Activated CD4-positive, alpha-beta T cell treated with anti-CD3 and anti-CD28 coated beads, Interleukin-10, Interleukin-2, amounts not matched to agents 100 ng/mL and 50 ng/mL, durations not matched to agents 16 hours and 8 hours (primary cell): ENCODE measurements at regions not wholly inside any gene's neighbourhood (a gene's known extent, or its start where the extent isn't known, plus 50 kb on each side); places are given as distances from the start of the nearest gene placed in this dataset.
"Not testable (repeated sequence)": the region's sequence is repeated elsewhere in the genome, so short reads cannot be mapped to it uniquely, and the experiment has no call there.

Source experiments
- DNase-seq: peaks from one replicate; pipeline ENCODE4 v3.0.0-alpha.2; 2020

- no peak for DNase-seq
Measured at GRCh38 chr2:183536714-183537113, 412.5 kb downstream of the NUP35 start.

DNA sequence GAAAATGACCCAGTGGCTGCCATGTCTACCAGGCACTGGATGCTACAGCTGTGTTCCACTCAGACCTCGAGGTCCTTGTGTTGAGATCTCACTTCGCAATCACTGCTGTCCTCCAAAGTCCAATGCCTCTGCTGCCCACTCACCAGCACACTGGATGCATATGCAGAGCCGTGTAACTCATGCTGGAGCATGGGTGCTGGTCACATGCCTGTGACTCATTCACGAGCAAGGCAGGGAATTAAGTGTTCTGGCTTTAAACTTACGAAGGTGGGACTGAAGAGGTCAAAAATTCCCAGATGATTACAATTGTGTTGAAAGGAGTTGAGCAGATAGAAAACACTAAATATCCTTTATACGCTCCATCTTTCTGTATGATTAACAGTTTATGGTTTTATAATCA, 417.5 kb downstream of the NUP35 start:
- no peak for DNase-seq

GRCh38 chr2:183542606-183543005, 418.4 kb downstream of the NUP35 start:
- DNase-seq = no peak

DNA sequence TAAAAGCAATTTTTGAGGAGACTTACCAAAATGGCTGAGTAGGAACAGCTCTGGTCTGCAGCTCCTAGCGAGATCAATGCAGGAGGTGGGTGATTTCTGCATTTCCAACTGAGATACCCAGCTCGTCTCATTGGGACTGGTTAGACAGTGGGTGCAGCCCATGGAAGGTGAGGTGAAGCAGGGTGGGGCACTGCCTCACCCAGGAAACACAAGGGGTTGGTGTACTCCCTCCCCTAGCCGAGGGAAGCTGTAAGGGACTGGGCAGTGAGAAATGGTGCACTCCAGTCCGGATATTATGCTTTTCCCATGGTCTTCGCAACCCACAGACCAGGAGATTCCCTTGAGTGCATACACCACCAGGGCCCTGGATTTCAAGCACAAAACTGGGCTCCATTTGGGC, 419.0 kb downstream of the NUP35 start:
- no peak for DNase-seq

GRCh38 chr2:183543731-183544130, 419.5 kb downstream of the NUP35 start:
- DNase-seq = no peak

DNA sequence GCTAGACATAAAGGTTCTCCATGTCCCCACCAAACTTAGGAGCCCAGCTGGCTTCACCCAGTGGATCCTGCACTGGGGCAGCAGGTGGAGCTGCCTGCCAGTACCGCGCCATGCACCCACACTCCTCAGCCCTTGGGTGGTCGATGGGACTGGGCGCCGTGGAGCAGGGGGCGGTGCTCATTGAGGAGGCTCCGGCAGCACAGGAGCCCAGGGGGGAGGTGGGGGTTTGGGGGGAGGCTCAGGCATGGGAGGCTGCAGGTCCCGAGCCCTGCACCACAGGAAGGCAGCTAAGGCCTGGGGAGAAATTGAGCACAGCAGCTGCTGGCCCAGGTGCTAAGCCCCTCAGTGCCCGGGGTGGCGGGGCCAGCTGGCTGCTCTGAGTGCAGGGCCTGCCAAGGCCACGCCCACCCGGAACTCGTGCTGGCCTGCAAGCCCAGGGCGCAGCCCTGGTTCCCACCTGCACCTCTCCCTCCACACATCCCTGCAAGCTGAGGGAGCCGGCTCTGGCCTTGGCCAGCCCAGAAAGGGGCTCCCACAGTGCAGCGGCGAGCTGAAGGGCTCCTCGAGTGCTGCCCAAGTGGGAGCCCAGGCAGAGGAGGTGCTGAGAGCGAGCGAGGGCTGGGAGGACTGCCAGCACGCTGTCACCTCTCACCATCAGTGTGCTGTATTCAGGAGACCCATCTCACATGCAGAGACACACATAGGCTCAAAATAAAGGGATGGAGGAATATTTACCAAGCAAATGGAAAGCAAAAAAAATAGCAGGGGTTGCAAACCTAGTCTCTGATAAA, 422.5 kb downstream of the NUP35 start:
- not testable (repeated sequence) for DNase-seq

GRCh38 chr2:183552716-183553115, 428.5 kb downstream of the NUP35 start:
- DNase-seq = no peak

GRCh38 chr2:183564726-183565125, 440.5 kb downstream of the NUP35 start:
- DNase-seq = no peak

DNA sequence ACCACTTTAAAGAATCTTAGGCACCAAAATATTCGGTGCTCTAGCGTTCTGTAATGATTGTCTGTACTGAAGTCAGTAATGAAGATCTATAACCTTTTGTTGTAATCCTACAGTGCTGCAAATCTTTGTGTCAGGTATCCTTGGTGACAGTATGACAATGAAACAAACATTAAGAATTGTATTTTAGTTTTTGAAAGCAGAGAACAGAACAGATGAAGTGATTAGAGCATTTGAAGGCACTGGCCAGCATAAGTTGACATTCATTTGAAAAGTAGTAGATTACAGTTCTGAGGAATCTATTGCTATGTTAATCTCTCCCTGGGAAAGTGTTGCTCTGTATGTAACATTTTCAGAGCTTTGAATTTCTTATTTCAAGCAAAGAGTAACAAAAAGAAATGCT, 451.2 kb downstream of the NUP35 start:
- DNase-seq = no peak

DNA sequence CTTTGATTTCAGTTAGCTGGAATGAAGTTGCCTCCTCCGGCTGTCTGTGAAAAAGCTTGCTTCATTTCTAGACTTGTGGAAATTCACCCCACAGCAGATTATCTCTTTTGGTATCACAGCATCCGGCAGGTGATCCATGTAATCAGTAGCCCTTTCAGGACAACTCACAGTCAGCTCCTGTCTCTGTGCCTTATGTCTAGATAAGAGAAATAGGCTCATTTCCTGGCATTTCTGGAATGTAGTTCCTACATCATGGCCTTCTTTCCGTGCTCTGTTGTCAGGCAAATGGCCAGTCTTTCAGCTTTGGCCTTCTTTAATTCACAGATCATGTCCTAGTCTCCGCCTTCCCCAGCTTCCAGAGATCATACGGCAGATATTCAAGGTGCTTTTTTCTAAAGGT, 455.4 kb downstream of the NUP35 start:
- no peak for DNase-seq

- DNase-seq = no peak
Measured at GRCh38 chr2:183592271-183592670, 468.0 kb downstream of the NUP35 start.

GRCh38 chr2:183594150-183594549, 469.9 kb downstream of the NUP35 start:
- DNase-seq = no peak

- no peak for DNase-seq
Measured at GRCh38 chr2:183597841-183598240, 473.6 kb downstream of the NUP35 start.

DNA sequence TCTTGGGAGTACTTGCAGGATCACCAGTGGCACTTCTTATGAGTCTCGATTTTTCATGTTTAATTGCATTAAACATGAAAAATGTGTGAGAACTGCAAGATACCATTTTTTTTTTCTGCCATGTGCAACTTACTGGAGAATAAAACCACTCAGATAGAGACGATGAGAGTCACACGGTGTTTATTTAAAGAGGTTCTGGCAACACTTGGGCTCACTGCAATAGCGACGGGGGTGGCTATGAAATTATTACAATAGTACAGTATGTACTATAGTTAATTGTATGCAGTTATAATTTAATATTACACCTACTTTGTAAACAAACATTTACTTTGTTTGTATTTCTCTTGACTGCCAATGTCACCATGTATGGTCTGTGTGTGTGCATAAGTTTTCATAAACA, 479.8 kb downstream of the NUP35 start:
- DNase-seq = no peak

GRCh38 chr2:183605440-183605839, 481.2 kb downstream of the NUP35 start:
- DNase-seq = no peak

- no peak for DNase-seq
Measured at GRCh38 chr2:183606022-183606717, 481.9 kb downstream of the NUP35 start.

- DNase-seq = no peak
Measured at GRCh38 chr2:183606718-183607085, 482.5 kb downstream of the NUP35 start.

DNA sequence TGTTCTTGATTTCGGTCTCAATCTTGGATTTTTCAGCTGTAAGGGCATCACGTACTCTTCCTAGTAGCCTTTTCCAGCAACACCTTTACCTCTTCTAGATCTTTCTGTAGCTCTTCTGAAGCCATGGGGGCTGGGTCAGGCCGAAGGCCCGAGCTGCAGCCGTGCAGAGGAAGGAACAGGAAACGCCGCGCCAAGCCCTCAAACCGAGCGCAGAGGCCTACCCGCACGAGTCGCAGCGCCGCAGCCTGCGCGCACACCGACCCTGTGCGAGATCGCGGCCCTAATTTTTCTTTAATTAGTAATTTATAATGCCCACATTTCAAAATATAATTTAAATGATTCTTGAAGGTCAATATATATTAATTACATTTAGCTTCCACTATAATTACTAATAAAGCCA, 483.8 kb downstream of the NUP35 start:
- DNase-seq = no peak

DNA sequence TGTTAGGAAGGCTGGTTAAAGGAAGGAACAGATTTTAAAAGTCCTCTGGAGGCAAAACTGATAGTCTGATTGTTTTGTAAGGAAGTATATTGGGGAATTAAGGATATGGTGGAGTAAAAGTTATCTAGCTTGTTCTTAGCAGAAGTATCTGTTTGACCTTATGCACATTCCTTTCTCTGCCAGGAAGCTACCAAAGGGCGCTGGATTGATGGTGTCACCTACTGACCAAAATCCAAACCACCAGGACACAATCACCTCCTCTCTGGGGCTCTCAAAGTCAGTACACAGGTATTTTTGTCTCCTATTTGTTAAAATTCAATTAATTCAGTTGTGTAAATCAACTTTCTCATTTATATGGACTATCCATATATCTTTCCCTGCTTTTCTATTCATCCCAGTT, 484.5 kb downstream of the NUP35 start:
- no peak for DNase-seq

DNA sequence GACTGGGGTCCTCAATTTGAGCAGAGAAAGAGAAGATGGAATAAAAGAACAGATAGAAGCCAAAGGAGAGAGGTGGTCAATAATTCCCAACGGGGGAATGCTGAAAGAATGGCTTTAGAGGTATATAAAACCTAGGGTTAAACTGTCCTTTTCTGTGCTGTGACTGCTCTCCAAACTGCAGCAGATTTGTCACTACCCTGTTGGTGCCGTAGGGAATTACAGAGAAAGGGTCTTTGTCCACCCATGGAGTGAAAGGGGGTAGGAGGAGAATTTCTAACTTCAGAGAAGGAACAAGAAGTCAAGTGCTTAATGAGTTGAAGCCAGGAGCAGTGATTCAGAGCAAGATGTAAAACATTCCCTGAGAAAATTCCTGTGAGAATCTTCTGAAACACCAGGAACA, 486.5 kb downstream of the NUP35 start:
- DNase-seq = no peak

- no peak for DNase-seq
Measured at GRCh38 chr2:183614799-183615435, 490.7 kb downstream of the NUP35 start.

GRCh38 chr2:183623227-183623626, 499.0 kb downstream of the NUP35 start:
- DNase-seq = no peak

DNA sequence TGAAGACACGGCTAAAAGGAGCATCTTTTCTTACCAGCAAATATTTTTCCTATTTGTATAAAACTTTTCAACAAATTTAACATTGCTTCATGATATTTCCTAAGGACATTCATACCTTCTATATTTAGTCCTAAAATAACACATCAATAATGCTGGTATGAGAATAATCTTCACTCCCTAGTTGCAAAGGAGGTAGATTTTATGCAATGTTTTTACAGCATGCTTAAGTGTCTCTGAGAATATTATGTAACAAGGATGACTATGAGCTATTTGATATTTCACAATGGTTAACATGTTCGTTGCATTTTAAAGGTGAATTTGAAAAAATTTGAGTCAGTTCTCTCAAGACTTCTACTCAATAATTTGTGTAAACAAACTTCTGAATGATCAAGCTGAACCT, 506.7 kb downstream of the NUP35 start:
- DNase-seq = no peak

DNA sequence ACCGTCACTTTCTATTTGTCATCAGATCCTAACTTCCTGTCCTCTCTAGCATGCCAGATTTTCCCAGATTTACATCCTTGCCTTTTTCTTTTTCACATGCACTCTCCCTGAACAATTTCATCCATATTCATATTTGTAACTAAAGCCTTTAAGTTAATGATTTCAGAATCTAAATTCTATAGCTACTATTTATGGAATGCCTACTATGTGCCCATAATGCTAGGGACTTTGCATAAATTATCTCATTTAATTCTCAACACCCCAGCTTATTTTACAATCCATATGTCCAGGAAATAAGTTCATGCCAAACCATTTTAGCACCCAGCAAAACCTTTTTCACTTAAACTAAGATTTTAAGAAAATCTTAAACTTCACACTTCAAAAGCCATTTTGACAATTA, 531.9 kb downstream of the NUP35 start:
- no peak for DNase-seq
